ENCODE measurements at regions not wholly inside any gene's neighbourhood (a gene's known extent, or its start where the extent isn't known, plus 50 kb on each side); places are given as distances from the start of the nearest gene placed in this dataset.
"Not testable (repeated sequence)": the region's sequence is repeated elsewhere in the genome, so short reads cannot be mapped to it uniquely, and the experiment has no call there.

- no peak for DNase-seq
Measured at GRCh38 chr3:20450611-20451010, 264.6 kb upstream of the SGO1 start.

- DNase-seq, result no peak
Measured at GRCh38 chr3:20442846-20443245, 256.8 kb upstream of the SGO1 start.

GRCh38 chr3:20427268-20427667, 241.3 kb upstream of the SGO1 start:
- not testable (repeated sequence) for DNase-seq

GRCh38 chr3:20425138-20425537, 239.1 kb upstream of the SGO1 start:
- no peak for DNase-seq

- no peak for DNase-seq
Measured at GRCh38 chr3:20424086-20424485, 238.1 kb upstream of the SGO1 start.

DNA sequence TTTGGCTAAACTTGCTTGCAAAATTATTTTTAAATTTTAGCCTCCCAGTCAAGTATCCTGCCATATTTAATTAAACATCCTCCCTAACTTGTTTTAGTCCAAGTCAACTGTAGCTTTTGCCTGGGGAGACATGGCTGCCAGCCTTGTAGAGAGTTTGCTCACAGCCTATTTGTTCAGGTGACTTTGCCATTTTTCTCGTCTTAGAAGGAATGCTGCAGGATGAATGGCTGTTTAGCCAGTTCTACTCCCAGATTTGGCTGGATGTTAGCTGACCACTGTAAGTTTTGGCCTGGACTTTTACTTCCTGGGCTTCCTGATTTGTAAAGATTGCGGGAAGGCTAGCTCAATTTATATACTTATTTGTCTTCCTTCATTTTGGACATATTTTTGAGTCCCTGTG, 236.4 kb upstream of the SGO1 start:
- no peak for DNase-seq

- DNase-seq, result no peak
Measured at GRCh38 chr3:20417388-20418108, 231.5 kb upstream of the SGO1 start.

DNA sequence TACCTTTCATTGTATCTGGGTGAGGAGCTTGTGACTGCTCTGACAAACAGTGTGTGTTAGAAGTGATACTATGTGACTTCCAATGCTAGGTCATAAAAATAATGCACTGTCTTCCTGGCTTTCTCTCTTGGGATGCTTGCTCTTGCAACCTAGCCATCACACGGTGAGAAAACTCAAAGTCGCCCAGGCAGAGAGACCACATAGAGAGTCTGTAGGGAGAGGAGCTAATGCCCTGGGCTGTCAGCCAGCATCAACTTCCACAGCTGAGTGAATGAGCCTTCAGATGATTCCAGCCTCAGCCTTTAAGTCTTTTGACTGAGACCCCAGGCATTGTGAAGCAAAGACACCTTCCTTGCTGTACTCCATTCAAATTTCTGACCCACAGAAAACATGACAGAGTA, 220.6 kb upstream of the SGO1 start:
- DNase-seq, result no peak

GRCh38 chr3:20405744-20406143, 219.7 kb upstream of the SGO1 start:
- no peak for DNase-seq

GRCh38 chr3:20405231-20405630, 219.2 kb upstream of the SGO1 start:
- DNase-seq, result no peak

GRCh38 chr3:20404741-20405100, 218.7 kb upstream of the SGO1 start:
- DNase-seq, result no peak

DNA sequence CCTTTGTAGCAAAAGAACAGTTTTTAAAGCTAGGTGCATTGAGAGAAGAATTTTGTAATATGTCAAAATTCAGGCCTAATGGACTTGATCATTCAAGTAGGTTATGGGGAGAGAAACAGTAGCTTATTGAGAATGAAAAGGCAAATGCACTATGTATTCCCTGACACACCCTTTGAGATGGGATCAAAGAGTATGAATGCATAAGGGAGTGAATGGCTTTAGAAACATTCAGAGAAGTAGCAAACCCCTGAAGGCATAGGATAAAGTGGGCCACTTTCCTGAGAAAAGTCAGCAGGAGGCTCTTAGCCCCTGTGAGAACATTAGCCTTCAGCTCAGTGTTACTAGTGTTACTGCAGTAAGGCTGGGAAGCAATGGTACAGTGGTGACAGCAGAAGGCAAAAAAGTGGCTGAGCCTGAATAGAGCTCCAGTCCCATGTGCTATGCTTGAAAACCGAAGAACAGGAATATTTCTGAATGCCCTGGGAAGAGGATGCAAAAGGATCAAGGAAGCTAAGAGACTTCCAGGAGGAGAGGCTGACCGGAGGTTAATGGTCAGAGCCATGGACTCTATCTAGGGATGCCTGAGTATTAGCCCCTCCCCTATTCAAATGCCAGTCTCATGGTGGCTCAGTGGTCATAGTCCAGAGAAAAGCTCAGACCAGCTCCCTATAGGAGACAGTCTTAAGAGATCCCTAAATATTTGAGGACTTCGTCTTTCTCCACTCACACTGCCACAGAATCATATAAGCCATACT, 218.2 kb upstream of the SGO1 start:
- DNase-seq, result no peak

- DNase-seq, result no peak
Measured at GRCh38 chr3:20401253-20401652, 215.2 kb upstream of the SGO1 start.

DNA sequence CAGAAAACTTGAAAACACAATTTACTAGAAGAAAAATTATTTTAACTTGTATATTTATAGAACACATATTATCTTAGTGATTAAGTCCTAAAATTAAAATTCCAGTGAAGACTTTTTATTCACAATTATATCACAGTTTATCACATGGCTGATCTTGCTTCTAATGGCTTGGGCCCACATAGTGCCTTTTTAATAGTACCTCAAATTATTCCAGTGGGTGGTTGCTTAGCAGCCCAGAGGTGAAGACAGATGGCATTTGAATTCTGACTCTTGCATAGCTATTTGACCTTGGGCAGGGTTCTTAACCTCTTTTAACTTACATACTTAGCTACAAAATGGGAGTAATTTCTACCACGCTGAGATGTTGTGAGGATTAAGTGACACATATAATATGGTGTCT, 214.7 kb upstream of the SGO1 start:
- DNase-seq, result no peak

GRCh38 chr3:20400281-20400680, 214.3 kb upstream of the SGO1 start:
- no peak for DNase-seq

- no peak for DNase-seq
Measured at GRCh38 chr3:20396335-20396734, 210.3 kb upstream of the SGO1 start.

- no peak for DNase-seq
Measured at GRCh38 chr3:20395692-20396091, 209.7 kb upstream of the SGO1 start.

- DNase-seq, result no peak
Measured at GRCh38 chr3:20394243-20394642, 208.2 kb upstream of the SGO1 start.

DNA sequence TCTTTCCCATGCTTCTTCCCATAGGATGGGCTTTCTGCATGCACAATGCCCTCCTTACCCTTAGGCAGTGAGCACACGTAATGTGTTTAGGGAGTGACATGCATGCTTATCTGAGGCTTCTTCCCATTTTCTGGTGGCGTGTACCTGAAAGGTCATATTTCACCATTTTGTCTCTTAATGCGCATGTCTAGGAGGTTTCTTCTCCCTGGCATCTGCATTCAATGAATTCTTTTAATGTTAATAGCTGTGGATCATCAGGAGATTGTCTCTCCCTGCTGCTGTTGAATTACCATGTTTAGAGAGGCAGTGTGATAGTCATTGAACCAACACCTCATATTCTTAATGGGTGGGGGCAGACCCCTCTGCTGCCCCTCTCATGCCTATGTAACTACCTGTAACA, 205.6 kb upstream of the SGO1 start:
- no peak for DNase-seq

GRCh38 chr3:20388971-20389370, 203.0 kb upstream of the SGO1 start:
- DNase-seq, result no peak

- DNase-seq, result no peak
Measured at GRCh38 chr3:20380295-20380694, 194.3 kb upstream of the SGO1 start.

- no peak for DNase-seq
Measured at GRCh38 chr3:20378315-20378714, 192.3 kb upstream of the SGO1 start.

- no peak for DNase-seq
Measured at GRCh38 chr3:20376665-20377217, 190.7 kb upstream of the SGO1 start.

DNA sequence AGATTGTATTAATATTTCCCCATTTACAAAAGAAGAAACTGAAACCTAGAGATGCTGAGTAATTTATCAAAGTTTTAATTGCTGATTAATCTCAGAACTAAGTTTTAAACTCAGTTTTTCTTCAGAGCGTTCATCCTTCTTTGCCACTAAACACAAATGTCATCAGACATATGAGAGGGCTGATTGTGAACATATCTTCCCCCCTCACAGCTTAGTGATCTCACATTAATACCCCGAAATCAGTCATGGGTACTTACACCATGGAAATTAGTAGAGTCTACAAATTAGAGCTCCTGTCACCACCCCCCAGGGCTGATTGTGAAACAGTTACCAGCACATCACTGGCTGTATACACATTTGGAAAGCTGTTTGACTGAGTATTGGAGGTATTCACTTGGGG, 189.3 kb upstream of the SGO1 start:
- no peak for DNase-seq
